Esophagus squamous epithelium (tissue), 4 donors: ENCODE measurements at regions not wholly inside any gene's neighbourhood (a gene's known extent, or its start where the extent isn't known, plus 50 kb on each side); places are given as distances from the start of the nearest gene placed in this dataset.

Source experiments
- POLR2A ChIP-seq, 4 donors: fragments of 450-650 bp; IDR thresholded peaks; one replicate each; pipeline ENCODE4 v1.6.1; 2017; ENCODE audit warnings: antibody characterized with exemption in 4 of 4, mild to moderate bottlenecking in 4 of 4, moderate library complexity in 3 of 4
- TF ChIP-seq, protein P1 (sequence below), 6 experiments: fragments of 450-650 bp in 4 of 6; fragments of 200-600 bp in 2 of 6; sonication (generic) in 2 of 6; IDR thresholded peaks; one replicate each; pipeline ENCODE4 v1.5.1; 2016 to 2019; ENCODE audit warnings: antibody characterized with exemption in 6 of 6, mild to moderate bottlenecking in 4 of 6, moderate library complexity in 4 of 6

DNA sequence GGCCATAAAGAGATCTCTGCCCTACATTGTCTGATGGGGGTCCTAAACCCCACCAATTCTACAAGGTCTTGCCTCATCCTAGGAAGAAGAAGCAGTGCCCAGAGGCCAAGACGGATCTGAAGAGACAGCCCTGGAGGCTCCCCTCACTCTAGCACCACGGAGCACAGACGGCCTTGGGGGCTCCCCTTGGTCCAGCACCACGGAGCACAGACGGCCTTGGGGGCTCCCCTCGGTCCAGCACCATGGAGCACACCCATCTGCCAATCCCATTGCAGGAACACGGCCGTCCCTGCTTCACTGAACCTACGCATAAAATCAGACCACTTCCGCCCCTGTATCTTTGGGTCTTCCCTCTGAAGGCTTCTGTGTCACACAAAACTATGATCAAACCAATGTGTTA, 215.1 kb upstream of the SALL3 start:
- TF ChIP-seq, protein P1, sequence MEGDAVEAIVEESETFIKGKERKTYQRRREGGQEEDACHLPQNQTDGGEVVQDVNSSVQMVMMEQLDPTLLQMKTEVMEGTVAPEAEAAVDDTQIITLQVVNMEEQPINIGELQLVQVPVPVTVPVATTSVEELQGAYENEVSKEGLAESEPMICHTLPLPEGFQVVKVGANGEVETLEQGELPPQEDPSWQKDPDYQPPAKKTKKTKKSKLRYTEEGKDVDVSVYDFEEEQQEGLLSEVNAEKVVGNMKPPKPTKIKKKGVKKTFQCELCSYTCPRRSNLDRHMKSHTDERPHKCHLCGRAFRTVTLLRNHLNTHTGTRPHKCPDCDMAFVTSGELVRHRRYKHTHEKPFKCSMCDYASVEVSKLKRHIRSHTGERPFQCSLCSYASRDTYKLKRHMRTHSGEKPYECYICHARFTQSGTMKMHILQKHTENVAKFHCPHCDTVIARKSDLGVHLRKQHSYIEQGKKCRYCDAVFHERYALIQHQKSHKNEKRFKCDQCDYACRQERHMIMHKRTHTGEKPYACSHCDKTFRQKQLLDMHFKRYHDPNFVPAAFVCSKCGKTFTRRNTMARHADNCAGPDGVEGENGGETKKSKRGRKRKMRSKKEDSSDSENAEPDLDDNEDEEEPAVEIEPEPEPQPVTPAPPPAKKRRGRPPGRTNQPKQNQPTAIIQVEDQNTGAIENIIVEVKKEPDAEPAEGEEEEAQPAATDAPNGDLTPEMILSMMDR (IDR thresholded peaks at IDR 0.05) = no peak
- TF ChIP-seq POLR2A (IDR thresholded peaks at IDR 0.05) = no peak
